ENCODE measurements at regions not wholly inside any gene's neighbourhood (a gene's known extent, or its start where the extent isn't known, plus 50 kb on each side); places are given as distances from the start of the nearest gene placed in this dataset.

GRCh38 chr5:63743096-63743798, 219.0 kb downstream of the HTR1A start:
- TF ChIP-seq CTCF (conservative IDR thresholded peaks at IDR 0.05; ENCODE audit: low read length) (no peak), EZH2phosphoT487 (IDR thresholded peaks at IDR 0.05; ENCODE audit: borderline replicate concordance, low read depth, low read length) (no peak)
